ENCODE measurements at regions not wholly inside any gene's neighbourhood (a gene's known extent, or its start where the extent isn't known, plus 50 kb on each side); places are given as distances from the start of the nearest gene placed in this dataset.

DNA sequence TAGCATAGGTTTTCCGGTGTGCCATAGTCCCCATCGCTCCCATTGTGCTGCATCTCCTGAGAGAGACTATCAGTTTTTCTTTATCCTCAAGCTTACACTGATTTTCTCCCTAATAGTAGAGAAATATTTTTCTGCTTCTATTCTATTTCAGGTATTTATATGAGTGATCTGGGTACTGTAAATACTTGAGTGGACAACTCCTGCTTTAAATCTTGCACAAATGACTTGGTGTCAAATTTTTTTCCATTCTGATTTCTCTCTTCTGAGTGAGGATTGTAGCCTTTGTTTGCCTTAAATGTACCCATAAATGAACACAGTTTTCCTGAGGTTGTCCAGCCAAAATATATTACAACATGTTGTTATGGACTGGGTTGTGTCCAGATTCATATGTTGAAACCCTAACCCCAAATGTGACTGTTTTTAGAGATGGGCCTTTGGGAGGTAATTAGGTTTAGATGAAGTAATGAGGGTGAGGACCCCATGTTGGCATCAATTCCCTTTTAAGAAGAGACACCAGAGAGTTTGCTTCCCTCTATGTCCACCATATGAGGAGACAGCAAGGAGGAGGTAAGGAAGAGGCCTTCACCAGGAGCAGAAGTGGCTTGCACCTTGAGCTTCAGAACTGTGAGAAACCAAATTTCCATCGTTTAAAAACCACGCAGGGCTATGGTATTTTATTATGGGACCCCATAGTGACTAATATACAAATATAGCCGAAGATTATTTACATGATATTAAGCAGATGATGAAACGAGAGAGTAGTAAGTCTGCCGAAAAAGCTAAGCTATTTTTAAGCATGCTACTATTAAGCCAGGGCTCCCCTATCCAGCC is 336.4 kb upstream of the MPDZ start:
- TF ChIP-seq, protein P1, sequence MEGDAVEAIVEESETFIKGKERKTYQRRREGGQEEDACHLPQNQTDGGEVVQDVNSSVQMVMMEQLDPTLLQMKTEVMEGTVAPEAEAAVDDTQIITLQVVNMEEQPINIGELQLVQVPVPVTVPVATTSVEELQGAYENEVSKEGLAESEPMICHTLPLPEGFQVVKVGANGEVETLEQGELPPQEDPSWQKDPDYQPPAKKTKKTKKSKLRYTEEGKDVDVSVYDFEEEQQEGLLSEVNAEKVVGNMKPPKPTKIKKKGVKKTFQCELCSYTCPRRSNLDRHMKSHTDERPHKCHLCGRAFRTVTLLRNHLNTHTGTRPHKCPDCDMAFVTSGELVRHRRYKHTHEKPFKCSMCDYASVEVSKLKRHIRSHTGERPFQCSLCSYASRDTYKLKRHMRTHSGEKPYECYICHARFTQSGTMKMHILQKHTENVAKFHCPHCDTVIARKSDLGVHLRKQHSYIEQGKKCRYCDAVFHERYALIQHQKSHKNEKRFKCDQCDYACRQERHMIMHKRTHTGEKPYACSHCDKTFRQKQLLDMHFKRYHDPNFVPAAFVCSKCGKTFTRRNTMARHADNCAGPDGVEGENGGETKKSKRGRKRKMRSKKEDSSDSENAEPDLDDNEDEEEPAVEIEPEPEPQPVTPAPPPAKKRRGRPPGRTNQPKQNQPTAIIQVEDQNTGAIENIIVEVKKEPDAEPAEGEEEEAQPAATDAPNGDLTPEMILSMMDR (IDR thresholded peaks at IDR 0.05; ENCODE audit: control insufficient read depth, insufficient read depth, low read depth, low read length, missing control alignments) = no peak
- no peak for DNase-seq (ENCODE audit: low read depth)
- H3K4me3 ChIP-seq (ENCODE audit: control insufficient read depth, low read depth, low read length) = no peak overlapping the region

GRCh38 chr9:13614060-13614459 is 334.6 kb upstream of the MPDZ start:
- TF ChIP-seq, protein P1 (IDR thresholded peaks at IDR 0.05; ENCODE audit: control insufficient read depth, insufficient read depth, low read depth, low read length, missing control alignments) = no peak
- no peak for DNase-seq (ENCODE audit: low read depth)
- H3K4me3 ChIP-seq (ENCODE audit: control insufficient read depth, low read depth, low read length) = no peak overlapping the region

DNA sequence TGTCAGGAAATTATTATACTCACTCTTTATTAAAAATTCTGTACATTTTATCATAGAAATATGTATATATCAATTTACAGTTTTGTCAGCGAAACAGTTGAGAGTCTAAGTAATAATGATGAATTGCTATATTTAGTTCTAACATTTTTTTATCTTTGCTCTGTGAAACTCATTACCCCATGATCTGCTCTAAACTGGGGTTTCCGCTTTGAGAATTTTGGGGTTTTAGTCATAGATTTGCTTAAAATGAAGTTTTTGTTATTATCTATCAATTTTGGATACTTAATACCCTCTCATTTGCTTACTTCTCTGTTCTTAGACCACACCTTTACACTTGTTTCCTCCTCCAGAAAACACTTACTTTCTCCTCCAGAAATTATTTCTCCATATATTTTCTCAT is 333.8 kb upstream of the MPDZ start:
- no peak for DNase-seq (ENCODE audit: low read depth)
- TF ChIP-seq, protein P1 (IDR thresholded peaks at IDR 0.05; ENCODE audit: control insufficient read depth, insufficient read depth, low read depth, low read length, missing control alignments) = no peak
- H3K4me3 ChIP-seq (ENCODE audit: control insufficient read depth, low read depth, low read length) = no peak overlapping the region

DNA sequence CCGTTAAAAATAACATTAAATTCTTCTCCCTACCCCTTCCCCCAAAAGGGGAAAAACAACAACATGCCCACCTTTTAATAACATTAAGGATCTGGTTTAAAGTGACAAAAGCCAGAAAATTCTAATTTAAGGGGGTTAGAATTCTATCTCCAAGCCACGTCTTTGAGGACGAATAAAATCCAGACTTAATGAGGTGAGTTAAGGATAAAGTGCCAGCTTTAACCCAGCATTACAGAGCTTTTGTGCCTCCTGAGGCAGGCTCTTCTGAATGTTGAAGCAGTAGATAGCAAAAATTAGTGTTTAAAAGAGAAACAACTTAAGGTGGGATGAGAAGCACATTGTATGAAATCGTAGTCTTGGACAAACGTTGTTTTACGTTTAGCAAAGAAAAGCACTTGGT is 329.0 kb upstream of the MPDZ start:
- no peak overlapping the region for H3K4me3 ChIP-seq (ENCODE audit: control insufficient read depth, low read depth, low read length)
- DNase-seq (ENCODE audit: low read depth) = no peak
- TF ChIP-seq, protein P1 (IDR thresholded peaks at IDR 0.05; ENCODE audit: control insufficient read depth, insufficient read depth, low read depth, low read length, missing control alignments) = no peak

- DNase-seq (ENCODE audit: low read depth) = no peak
- no peak overlapping the region for H3K4me3 ChIP-seq (ENCODE audit: control insufficient read depth, low read depth, low read length)
Observed at GRCh38 chr9:13607481-13608441, 328.3 kb upstream of the MPDZ start.

DNA sequence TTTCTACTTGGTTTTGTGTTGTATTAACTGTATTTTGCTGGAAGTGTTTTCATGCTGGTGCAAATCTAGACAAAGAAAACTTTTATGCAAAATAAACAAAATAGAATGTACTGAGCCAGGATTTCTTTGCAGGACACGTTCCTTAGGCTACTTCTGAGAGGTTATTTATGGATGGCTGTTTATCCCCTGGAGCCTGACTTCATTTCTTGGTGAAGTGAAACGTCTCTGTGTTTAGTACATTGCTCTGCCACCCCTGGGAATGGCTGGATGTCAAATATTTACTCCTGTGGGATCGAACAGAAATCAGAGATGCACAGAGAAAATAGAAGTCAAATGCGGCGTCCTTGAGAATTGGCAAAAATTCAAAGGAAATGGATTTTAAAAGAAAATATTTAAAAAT is 327.1 kb upstream of the MPDZ start:
- no peak overlapping the region for H3K4me3 ChIP-seq (ENCODE audit: control insufficient read depth, low read depth, low read length)
- DNase-seq (ENCODE audit: low read depth) = no peak
- TF ChIP-seq, protein P1 (IDR thresholded peaks at IDR 0.05; ENCODE audit: control insufficient read depth, insufficient read depth, low read depth, low read length, missing control alignments) = no peak

More at GRCh38 chr9:13607481-13608441, 328.3 kb upstream of the MPDZ start:
- TF ChIP-seq, protein P1 (IDR thresholded peaks at IDR 0.05; ENCODE audit: control insufficient read depth, insufficient read depth, low read depth, low read length, missing control alignments) = no peak

Measured in AG09309 (cell line).